Right atrium auricular region (tissue), 2 donors: ENCODE measurements at regions not wholly inside any gene's neighbourhood (a gene's known extent, or its start where the extent isn't known, plus 50 kb on each side); places are given as distances from the start of the nearest gene placed in this dataset.

Experiments used
- DNase-seq: peaks from one replicate; pipeline ENCODE4 v3.0.0-alpha.2; 2019; ENCODE audit warnings: low spot score
- H3K27ac ChIP-seq, 2 donors: fragments of 200-600 bp; sonication (generic); 1 replicate in 1 of 2; 2 replicates in 1 of 2; pipeline ENCODE4 v1.5.1; 2016 to 2019
- H3K27me3 ChIP-seq, 2 donors: fragments of 200-600 bp; sonication (generic); one replicate each; pipeline versions ENCODE4 v1.5.1 to v1.6.0; 2017 to 2019
- H3K36me3 ChIP-seq: fragments of 200-600 bp; sonication (generic); one replicate; pipeline ENCODE4 v1.5.1; 2016
- H3K4me1 ChIP-seq, 2 donors: fragments of 200-600 bp; sonication (generic); one replicate each; pipeline versions ENCODE4 v1.5.1 to v1.6.0; 2017 to 2019
- H3K4me3 ChIP-seq, 2 donors: fragments of 200-600 bp; sonication (generic); 1 replicate in 1 of 2; 2 replicates in 1 of 2; pipeline ENCODE4 v1.5.1; 2017 to 2019; ENCODE audit warnings: mild to moderate bottlenecking in 1 of 2, moderate library complexity in 1 of 2
- H3K9me3 ChIP-seq, 2 donors: fragments of 200-600 bp; sonication (generic); one replicate each; pipeline ENCODE4 v1.5.1; 2019
- CTCF ChIP-seq, 2 donors: fragments of 200-600 bp; sonication (generic); IDR thresholded peaks; one replicate each; pipeline ENCODE4 v1.5.1; 2019; ENCODE audit warnings: antibody characterized with exemption in 2 of 2

- H3K27ac ChIP-seq, result no peak overlapping the region
- H3K9me3 ChIP-seq, result no peaks in the 10 kb centered on the region
- no peaks in the 10 kb centered on the region for H3K36me3 ChIP-seq
- TF ChIP-seq CTCF (IDR thresholded peaks at IDR 0.05), result no peak
- no peaks in the 10 kb centered on the region for H3K4me1 ChIP-seq
- no peaks in the 10 kb centered on the region for H3K27me3 ChIP-seq
- no peak overlapping the region for H3K4me3 ChIP-seq
- no peak for DNase-seq
Observed at GRCh38 chr10:113300617-113301016, 252.2 kb upstream of the HABP2 start.

GRCh38 chr10:113301342-113301984 is 251.4 kb upstream of the HABP2 start:
- H3K27me3 ChIP-seq, result no peaks in the 10 kb centered on the region
- H3K4me1 ChIP-seq, result no peaks in the 10 kb centered on the region
- no peaks in the 10 kb centered on the region for H3K9me3 ChIP-seq
- no peak for DNase-seq
- no peak for TF ChIP-seq CTCF (IDR thresholded peaks at IDR 0.05)
- H3K27ac ChIP-seq, result no peak overlapping the region
- no peaks in the 10 kb centered on the region for H3K36me3 ChIP-seq
- H3K4me3 ChIP-seq, result no peak overlapping the region

DNA sequence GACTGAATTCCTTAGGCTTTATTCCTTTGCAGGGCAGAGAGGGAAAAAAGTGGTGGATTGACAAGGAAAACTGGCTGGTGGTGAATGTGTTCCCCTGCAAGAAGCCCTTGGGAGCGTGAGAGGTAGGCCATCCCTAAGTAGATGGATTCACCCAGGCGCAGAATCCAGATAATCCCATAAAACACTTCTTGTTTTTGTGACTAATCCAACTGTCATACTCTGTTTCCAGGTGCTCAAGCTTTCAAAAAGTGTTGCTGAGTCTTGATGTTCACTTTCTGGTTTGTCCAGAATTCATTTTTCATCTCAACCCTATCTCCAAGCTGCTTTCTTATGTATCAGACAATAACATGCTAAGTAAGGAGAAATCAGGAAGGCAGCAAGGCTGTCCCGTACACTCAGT is 250.8 kb upstream of the HABP2 start:
- no peak overlapping the region for H3K27ac ChIP-seq
- H3K4me1 ChIP-seq, result no peaks in the 10 kb centered on the region
- no peaks in the 10 kb centered on the region for H3K9me3 ChIP-seq
- no peak for TF ChIP-seq CTCF (IDR thresholded peaks at IDR 0.05)
- no peaks in the 10 kb centered on the region for H3K36me3 ChIP-seq
- DNase-seq, result no peak
- H3K4me3 ChIP-seq, result no peak overlapping the region
- no peaks in the 10 kb centered on the region for H3K27me3 ChIP-seq

GRCh38 chr10:113303544-113304146 is 249.2 kb upstream of the HABP2 start:
- Histone ChIP-seq H3K4me1 (no peaks in the 10 kb centered on the region), H3K27ac (no peak overlapping the region), H3K27me3 (no peaks in the 10 kb centered on the region), H3K4me3 (no peak overlapping the region), H3K9me3 (no peaks in the 10 kb centered on the region), H3K36me3 (no peaks in the 10 kb centered on the region)
- no peak for DNase-seq
- no peak for TF ChIP-seq CTCF (IDR thresholded peaks at IDR 0.05)

DNA sequence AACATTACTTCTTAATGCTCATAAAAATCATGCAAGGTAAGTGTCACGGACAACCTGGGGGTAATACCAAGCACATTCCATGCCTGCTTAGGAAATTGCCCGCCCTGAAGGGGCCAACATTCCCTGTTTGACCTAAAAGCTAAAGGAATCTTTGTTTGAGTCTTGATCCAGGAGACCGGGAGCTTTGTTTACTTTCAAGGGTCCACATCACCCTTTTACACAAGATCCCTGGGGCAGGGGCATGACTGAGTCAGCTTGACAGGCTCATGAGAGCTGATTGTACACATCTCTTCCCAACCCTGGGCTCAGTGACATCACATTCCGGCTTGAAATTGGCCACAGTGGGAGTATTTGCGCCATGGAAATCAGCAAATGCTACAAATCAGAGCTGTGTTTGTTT is 248.1 kb upstream of the HABP2 start:
- Histone ChIP-seq H3K4me3 (no peak overlapping the region), H3K9me3 (no peaks in the 10 kb centered on the region), H3K36me3 (no peaks in the 10 kb centered on the region), H3K27ac (no peak overlapping the region), H3K4me1 (no peaks in the 10 kb centered on the region), H3K27me3 (no peaks in the 10 kb centered on the region)
- TF ChIP-seq CTCF (IDR thresholded peaks at IDR 0.05), result no peak
- no peak for DNase-seq

DNA sequence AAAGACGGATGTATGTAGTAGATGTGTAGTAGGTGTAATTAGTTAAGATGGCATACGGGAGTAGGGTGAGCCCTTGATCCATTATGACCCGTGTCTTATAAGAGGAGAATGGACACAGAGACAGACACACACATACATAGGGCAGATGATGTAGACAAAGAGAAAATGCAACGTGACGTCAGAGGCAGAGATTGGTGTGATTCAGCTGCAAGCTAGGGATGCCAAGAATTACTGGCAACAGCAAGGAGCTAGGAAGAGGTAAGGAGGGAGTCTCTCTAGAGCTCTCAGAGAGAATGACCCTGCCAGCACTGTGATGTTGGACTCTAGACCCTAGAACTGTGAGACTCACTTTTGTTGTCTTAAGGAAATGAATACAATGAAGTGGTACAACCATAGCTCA is 247.0 kb upstream of the HABP2 start:
- no peak overlapping the region for H3K27ac ChIP-seq
- H3K4me1 ChIP-seq, result no peaks in the 10 kb centered on the region

More for the DNA sequence above, 247.0 kb upstream of the HABP2 start:
- H3K4me3 ChIP-seq, result no peak overlapping the region
- H3K27me3 ChIP-seq, result no peaks in the 10 kb centered on the region
- DNase-seq, result no peak
- no peak for TF ChIP-seq CTCF (IDR thresholded peaks at IDR 0.05)
- H3K9me3 ChIP-seq, result no peaks in the 10 kb centered on the region
- H3K36me3 ChIP-seq, result no peaks in the 10 kb centered on the region
